ENCODE measurements at regions not wholly inside any gene's neighbourhood (a gene's known extent, or its start where the extent isn't known, plus 50 kb on each side); places are given as distances from the start of the nearest gene placed in this dataset.

DNA sequence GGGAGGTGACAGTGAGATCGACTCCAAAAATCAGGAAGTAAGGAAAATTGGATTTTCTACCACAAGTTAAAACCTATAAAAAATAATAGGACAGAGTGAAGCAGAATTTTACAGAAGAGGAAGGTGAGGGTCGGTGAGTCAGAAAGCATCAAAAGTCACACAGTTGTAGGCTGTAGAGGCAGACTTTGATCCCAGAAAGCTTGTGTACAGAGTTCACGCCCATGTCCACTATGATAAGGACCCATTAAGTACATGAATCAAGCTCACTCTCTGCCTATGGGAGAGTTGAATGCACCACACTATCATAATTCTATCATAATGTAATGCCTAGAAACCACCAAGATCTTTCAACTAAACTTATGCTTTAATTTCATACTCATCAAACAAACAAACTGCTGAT, 291.2 kb downstream of the PRELID2 start:
- intact Hi-C loops (cut with DNase I; ENCODE audit: low total_unique reads) = no loop called here

DNA sequence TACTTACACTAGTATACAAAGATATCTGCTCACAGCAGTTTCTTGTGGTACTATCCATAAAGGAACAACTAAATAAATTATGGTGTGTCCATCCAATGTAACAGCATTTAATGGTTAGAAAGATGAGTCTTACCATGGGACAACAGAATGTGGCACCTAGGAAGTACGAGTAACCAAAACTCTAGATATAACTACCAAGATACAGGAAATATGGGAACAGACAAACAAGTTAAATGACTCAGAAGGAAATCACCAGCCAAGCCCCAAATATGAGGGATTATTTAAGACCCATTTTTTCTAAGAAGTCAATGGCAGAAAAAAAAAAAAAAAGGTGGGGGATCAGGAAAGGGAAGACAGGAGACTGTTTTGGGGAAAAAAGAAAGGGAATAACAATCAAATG, 294.8 kb downstream of the PRELID2 start:
- 41 to 71% (median 64%) methylated on average over 1 of the region's 1 CpG for WGBS, 5 donors
- TF ChIP-seq POLR2AphosphoS5 (IDR thresholded peaks at IDR 0.05) (no peak), EP300 (IDR thresholded peaks at IDR 0.05) (no peak), POLR2A (IDR thresholded peaks at IDR 0.05) (no peak)
- TF ChIP-seq, protein P1, sequence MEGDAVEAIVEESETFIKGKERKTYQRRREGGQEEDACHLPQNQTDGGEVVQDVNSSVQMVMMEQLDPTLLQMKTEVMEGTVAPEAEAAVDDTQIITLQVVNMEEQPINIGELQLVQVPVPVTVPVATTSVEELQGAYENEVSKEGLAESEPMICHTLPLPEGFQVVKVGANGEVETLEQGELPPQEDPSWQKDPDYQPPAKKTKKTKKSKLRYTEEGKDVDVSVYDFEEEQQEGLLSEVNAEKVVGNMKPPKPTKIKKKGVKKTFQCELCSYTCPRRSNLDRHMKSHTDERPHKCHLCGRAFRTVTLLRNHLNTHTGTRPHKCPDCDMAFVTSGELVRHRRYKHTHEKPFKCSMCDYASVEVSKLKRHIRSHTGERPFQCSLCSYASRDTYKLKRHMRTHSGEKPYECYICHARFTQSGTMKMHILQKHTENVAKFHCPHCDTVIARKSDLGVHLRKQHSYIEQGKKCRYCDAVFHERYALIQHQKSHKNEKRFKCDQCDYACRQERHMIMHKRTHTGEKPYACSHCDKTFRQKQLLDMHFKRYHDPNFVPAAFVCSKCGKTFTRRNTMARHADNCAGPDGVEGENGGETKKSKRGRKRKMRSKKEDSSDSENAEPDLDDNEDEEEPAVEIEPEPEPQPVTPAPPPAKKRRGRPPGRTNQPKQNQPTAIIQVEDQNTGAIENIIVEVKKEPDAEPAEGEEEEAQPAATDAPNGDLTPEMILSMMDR (IDR thresholded peaks at IDR 0.05) = no peak
- peaks cover 0 to 9% (median 0%) of the 10 kb centered on the region in 4 donors for H3K4me1 ChIP-seq
- no peak for DNase-seq
- no peak overlapping the region for H3K27ac ChIP-seq
- no peaks in the 10 kb centered on the region for H3K27me3 ChIP-seq
- intact Hi-C loops (cut with DNase I; ENCODE audit: low total_unique reads) = no loop called here
- no peak overlapping the region for H3K4me3 ChIP-seq
- H3K9me3 ChIP-seq = peaks cover 0 to 14% (median 5%) of the 10 kb centered on the region in 4 donors
- H3K36me3 ChIP-seq = no peaks in the 10 kb centered on the region

More for the DNA sequence above, 291.2 kb downstream of the PRELID2 start:
- no peak overlapping the region for H3K4me3 ChIP-seq
- H3K27ac ChIP-seq = peak overlapping the region in 1 of 5 donors; percentile 28
- no peaks in the 10 kb centered on the region for H3K9me3 ChIP-seq
- TF ChIP-seq POLR2AphosphoS5 (IDR thresholded peaks at IDR 0.05) = peak in 2 of 3 donors; percentile 24 to 39
- TF ChIP-seq, protein P1 (IDR thresholded peaks at IDR 0.05) = no peak
- peaks cover 0 to 12% (median 9%) of the 10 kb centered on the region in 4 donors for H3K4me1 ChIP-seq
- H3K36me3 ChIP-seq = no peaks in the 10 kb centered on the region
- DNase-seq = peak in 1 of 2 donors; percentile 77
- no peaks in the 10 kb centered on the region for H3K27me3 ChIP-seq
- 27 to 64% (median 44%) methylated on average over 3 of the region's 3 CpGs for WGBS, 5 donors

DNA sequence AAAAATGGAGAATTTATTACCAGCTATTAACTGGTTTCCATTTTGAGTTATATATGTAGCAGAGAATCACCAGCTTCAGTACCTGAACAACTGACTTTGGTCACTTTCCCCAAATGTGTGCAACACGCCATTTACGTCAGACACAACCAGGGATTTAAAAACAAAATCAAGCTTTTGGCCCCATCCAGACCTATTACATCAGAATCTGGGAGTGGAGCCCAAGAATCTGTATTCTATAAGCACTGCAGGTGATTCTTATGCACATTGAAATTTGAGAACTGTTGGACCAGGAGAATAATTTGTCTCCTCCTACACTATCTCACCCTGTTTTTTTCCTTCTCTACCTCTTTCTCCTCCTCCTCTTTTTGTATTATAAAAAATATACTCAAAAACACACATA, 295.9 kb downstream of the PRELID2 start:
- DNase-seq = no peak
- 88 to 94% (median 91%) methylated on average over 2 of the region's 2 CpGs for WGBS, 5 donors
- TF ChIP-seq POLR2AphosphoS5 (IDR thresholded peaks at IDR 0.05) = no peak
- no peak for TF ChIP-seq EP300 (IDR thresholded peaks at IDR 0.05)
- TF ChIP-seq, protein P1 (IDR thresholded peaks at IDR 0.05) = no peak
- no peak for TF ChIP-seq POLR2A (IDR thresholded peaks at IDR 0.05)
- H3K9me3 ChIP-seq = peaks cover 0 to 14% (median 5%) of the 10 kb centered on the region in 4 donors
- no peak overlapping the region for H3K27ac ChIP-seq
- intact Hi-C loops (cut with DNase I; ENCODE audit: low total_unique reads) = no loop called here
- H3K27me3 ChIP-seq = no peaks in the 10 kb centered on the region
- H3K4me3 ChIP-seq = no peak overlapping the region
- H3K36me3 ChIP-seq = no peaks in the 10 kb centered on the region
- H3K4me1 ChIP-seq = peaks cover 0 to 9% (median 0%) of the 10 kb centered on the region in 4 donors

DNA sequence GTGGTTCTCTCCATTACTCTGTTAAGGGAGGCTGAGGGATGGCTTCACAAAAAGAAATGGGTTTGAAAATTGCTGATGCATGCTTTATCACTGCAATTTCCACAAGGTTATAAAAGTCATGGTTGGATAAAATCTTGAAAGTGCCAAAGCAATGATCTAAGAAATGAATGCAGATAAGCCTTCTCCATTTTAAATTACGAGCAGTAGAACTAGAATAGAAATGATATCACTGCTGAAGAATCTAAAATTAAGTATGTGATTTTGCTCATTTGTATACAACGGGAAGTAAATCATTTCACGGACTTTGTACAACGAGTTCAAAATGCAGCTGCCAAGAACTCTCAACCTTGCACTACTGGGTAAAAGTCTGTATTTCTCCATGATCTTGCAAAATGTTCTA, 299.0 kb downstream of the PRELID2 start:
- TF ChIP-seq EP300 (IDR thresholded peaks at IDR 0.05) (no peak), POLR2AphosphoS5 (IDR thresholded peaks at IDR 0.05) (no peak), POLR2A (IDR thresholded peaks at IDR 0.05) (no peak)
- TF ChIP-seq, protein P1 (IDR thresholded peaks at IDR 0.05) = no peak
- no peak overlapping the region for H3K27ac ChIP-seq
- H3K27me3 ChIP-seq = no peaks in the 10 kb centered on the region
- peaks cover 0 to 14% (median 5%) of the 10 kb centered on the region in 4 donors for H3K9me3 ChIP-seq
- peaks cover 0 to 6% (median 5%) of the 10 kb centered on the region in 4 donors for H3K4me1 ChIP-seq
- WGBS, 5 donors = 69 to 85% (median 72%) methylated on average over 4 of the region's 4 CpGs
- no peak overlapping the region for H3K4me3 ChIP-seq
- intact Hi-C loops (cut with DNase I; ENCODE audit: low total_unique reads) = no loop called here
- H3K36me3 ChIP-seq = no peaks in the 10 kb centered on the region
- DNase-seq = peak in 1 of 2 donors; percentile 19

Measured in stomach (tissue), 8 donors.